ENCODE measurements at regions not wholly inside any gene's neighbourhood (a gene's known extent, or its start where the extent isn't known, plus 50 kb on each side); places are given as distances from the start of the nearest gene placed in this dataset.

DNA sequence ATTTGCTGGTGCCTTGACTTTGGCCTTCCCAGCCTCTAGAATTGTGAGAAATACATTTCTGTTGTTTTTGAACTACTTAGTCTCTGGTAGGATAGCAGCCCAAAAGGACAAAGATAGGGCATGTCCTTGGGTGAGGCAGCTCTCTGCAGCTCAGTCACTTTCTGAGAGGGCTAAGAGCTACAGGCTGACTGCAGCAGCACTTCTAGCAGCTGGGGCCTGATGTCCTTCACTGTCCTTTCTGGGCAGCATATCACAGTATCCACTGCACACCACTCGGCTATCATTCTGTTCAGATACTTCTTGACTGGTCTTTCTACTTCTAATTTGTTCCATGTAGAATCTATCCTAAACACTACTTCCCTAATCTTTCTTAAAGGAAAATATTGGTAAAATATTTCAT, 68.5 kb upstream of the CLDN10 start:
- no peak for DNase-seq (ENCODE audit: low read depth in 2 of 2)

DNA sequence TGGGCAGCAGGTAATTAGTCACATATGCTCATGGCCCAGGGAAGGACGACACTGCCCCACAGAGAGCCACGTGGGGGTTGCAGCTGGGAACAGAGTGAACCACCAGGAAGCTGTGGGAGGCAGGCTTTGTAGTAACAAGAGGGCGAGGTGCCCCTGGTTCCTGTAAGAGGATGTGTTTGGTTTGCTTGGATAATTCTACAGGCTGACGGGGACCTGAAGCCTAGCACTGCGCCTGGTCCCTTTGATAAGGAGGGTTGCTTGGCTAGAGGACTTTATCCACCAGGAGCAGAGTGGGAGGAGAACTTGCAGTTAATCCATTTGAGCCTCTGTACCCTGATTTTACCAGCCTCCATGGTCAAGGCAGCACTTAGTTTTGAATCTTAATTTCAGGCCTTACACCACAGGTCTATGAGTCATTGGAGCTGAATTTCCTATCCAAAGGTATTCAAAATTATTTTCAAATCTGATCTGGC, 67.4 kb upstream of the CLDN10 start:
- no peak overlapping the region for H3K27ac ChIP-seq (ENCODE audit: insufficient read depth, low read length)

More for the DNA sequence above, 68.5 kb upstream of the CLDN10 start:
- no peak overlapping the region for H3K27ac ChIP-seq (ENCODE audit: insufficient read depth, low read length)
- H3K4me3 ChIP-seq (replicated peaks in 1 of 4; ENCODE audit: control extremely low read depth in 1 of 4, insufficient read depth in 1 of 4, low read depth in 3 of 4, low read length in 4 of 4) = no peak overlapping the region
- no peak for TF ChIP-seq EZH2 (IDR thresholded peaks at IDR 0.05; ENCODE audit: low read length, missing control alignments)
- TF ChIP-seq, protein P1, sequence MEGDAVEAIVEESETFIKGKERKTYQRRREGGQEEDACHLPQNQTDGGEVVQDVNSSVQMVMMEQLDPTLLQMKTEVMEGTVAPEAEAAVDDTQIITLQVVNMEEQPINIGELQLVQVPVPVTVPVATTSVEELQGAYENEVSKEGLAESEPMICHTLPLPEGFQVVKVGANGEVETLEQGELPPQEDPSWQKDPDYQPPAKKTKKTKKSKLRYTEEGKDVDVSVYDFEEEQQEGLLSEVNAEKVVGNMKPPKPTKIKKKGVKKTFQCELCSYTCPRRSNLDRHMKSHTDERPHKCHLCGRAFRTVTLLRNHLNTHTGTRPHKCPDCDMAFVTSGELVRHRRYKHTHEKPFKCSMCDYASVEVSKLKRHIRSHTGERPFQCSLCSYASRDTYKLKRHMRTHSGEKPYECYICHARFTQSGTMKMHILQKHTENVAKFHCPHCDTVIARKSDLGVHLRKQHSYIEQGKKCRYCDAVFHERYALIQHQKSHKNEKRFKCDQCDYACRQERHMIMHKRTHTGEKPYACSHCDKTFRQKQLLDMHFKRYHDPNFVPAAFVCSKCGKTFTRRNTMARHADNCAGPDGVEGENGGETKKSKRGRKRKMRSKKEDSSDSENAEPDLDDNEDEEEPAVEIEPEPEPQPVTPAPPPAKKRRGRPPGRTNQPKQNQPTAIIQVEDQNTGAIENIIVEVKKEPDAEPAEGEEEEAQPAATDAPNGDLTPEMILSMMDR (conservative IDR thresholded peaks at IDR 0.05 in 1 of 2, IDR thresholded peaks at IDR 0.05 in 1 of 2; ENCODE audit: low read depth in 1 of 2, low read length in 2 of 2) = no peak
- H3K9ac ChIP-seq (ENCODE audit: insufficient read depth, low read length) = no peak overlapping the region
- no peaks in the 10 kb centered on the region for H4K20me1 ChIP-seq (ENCODE audit: control insufficient read depth, extremely low read depth, insufficient read depth, low read length)
- H3K27me3 ChIP-seq (ENCODE audit: control insufficient read depth, insufficient read depth, low read length) = no peaks in the 10 kb centered on the region
- no peak overlapping the region for H3K4me2 ChIP-seq (ENCODE audit: extremely low read depth, insufficient read depth, low read length)
- no peak overlapping the region for H2AFZ ChIP-seq (ENCODE audit: low read length)
- no peaks in the 10 kb centered on the region for H3K36me3 ChIP-seq (ENCODE audit: control insufficient read depth, insufficient read depth, low read length)
- H3K79me2 ChIP-seq (ENCODE audit: control insufficient read depth, insufficient read depth, low read length) = no peaks in the 10 kb centered on the region
- no peaks in the 10 kb centered on the region for H3K4me1 ChIP-seq (ENCODE audit: control insufficient read depth, extremely low read depth, insufficient read depth, low read length)
- no peaks in the 10 kb centered on the region for H3K9me3 ChIP-seq (ENCODE audit: control insufficient read depth, insufficient read depth, low read depth, low read length)

DNA sequence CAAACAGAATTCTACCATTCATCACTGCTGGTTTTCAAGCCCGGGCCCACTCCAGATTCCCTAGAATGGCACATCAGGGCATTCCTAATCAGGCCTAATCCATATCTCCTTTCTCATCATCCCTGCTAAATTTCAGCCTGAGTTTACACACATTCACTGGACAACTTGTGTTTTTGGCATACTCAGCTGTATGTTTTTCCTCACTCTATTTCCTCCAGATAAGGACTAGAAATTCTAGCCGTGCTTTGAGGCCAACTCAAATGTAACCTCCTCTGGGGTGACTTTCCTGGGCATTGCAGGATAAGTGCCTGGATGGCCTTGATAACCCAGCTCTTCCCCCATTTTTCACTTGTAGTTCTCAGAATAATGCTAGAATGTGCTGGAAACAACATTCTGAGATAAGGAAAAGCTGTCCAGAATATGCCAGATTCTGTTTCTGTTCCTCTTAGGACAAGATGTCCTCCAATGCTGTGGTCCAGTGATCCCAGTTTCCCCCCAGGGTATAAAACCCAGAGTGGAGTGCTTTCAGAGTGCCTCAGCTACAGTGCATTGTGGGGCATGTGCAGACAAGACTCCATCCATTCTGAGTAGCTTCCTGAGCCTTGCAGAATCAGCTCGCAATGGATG, 66.9 kb upstream of the CLDN10 start:
- Histone ChIP-seq H3K4me3 (replicated peaks in 1 of 4; ENCODE audit: control extremely low read depth in 1 of 4, insufficient read depth in 1 of 4, low read depth in 3 of 4, low read length in 4 of 4) (no peak overlapping the region), H3K9ac (ENCODE audit: insufficient read depth, low read length) (no peak overlapping the region), H3K79me2 (ENCODE audit: control insufficient read depth, insufficient read depth, low read length) (no peaks in the 10 kb centered on the region), H3K27me3 (ENCODE audit: control insufficient read depth, insufficient read depth, low read length) (no peaks in the 10 kb centered on the region), H2AFZ (ENCODE audit: low read length) (no peak overlapping the region), H4K20me1 (ENCODE audit: control insufficient read depth, extremely low read depth, insufficient read depth, low read length) (no peaks in the 10 kb centered on the region), H3K4me1 (ENCODE audit: control insufficient read depth, extremely low read depth, insufficient read depth, low read length) (no peaks in the 10 kb centered on the region), H3K4me2 (ENCODE audit: extremely low read depth, insufficient read depth, low read length) (no peak overlapping the region), H3K9me3 (ENCODE audit: control insufficient read depth, insufficient read depth, low read depth, low read length) (no peaks in the 10 kb centered on the region), H3K27ac (ENCODE audit: insufficient read depth, low read length) (no peak overlapping the region), H3K36me3 (ENCODE audit: control insufficient read depth, insufficient read depth, low read length) (no peaks in the 10 kb centered on the region)
- TF ChIP-seq, protein P1 (conservative IDR thresholded peaks at IDR 0.05 in 1 of 2, IDR thresholded peaks at IDR 0.05 in 1 of 2; ENCODE audit: low read depth in 1 of 2, low read length in 2 of 2) = no peak
- no peak for DNase-seq (ENCODE audit: low read depth in 2 of 2)

More for the DNA sequence above, 67.4 kb upstream of the CLDN10 start:
- no peak for TF ChIP-seq EZH2 (IDR thresholded peaks at IDR 0.05; ENCODE audit: low read length, missing control alignments)
- TF ChIP-seq, protein P1 (conservative IDR thresholded peaks at IDR 0.05 in 1 of 2, IDR thresholded peaks at IDR 0.05 in 1 of 2; ENCODE audit: low read depth in 1 of 2, low read length in 2 of 2) = no peak
- no peak overlapping the region for H3K4me3 ChIP-seq (replicated peaks in 1 of 4; ENCODE audit: control extremely low read depth in 1 of 4, insufficient read depth in 1 of 4, low read depth in 3 of 4, low read length in 4 of 4)
- H3K36me3 ChIP-seq (ENCODE audit: control insufficient read depth, insufficient read depth, low read length) = no peaks in the 10 kb centered on the region
- H3K4me2 ChIP-seq (ENCODE audit: extremely low read depth, insufficient read depth, low read length) = no peak overlapping the region
- H3K9me3 ChIP-seq (ENCODE audit: control insufficient read depth, insufficient read depth, low read depth, low read length) = no peaks in the 10 kb centered on the region
- no peak overlapping the region for H3K9ac ChIP-seq (ENCODE audit: insufficient read depth, low read length)
- DNase-seq (ENCODE audit: low read depth in 2 of 2) = peak; percentile 30 to 58
- H3K79me2 ChIP-seq (ENCODE audit: control insufficient read depth, insufficient read depth, low read length) = no peaks in the 10 kb centered on the region
- H2AFZ ChIP-seq (ENCODE audit: low read length) = no peak overlapping the region
- no peaks in the 10 kb centered on the region for H4K20me1 ChIP-seq (ENCODE audit: control insufficient read depth, extremely low read depth, insufficient read depth, low read length)
- H3K27me3 ChIP-seq (ENCODE audit: control insufficient read depth, insufficient read depth, low read length) = no peaks in the 10 kb centered on the region
- no peaks in the 10 kb centered on the region for H3K4me1 ChIP-seq (ENCODE audit: control insufficient read depth, extremely low read depth, insufficient read depth, low read length)
